Ramos (cell line): ENCODE measurements at regions not wholly inside any gene's neighbourhood (a gene's known extent, or its start where the extent isn't known, plus 50 kb on each side); places are given as distances from the start of the nearest gene placed in this dataset.
"Not testable (repeated sequence)": the region's sequence is repeated elsewhere in the genome, so short reads cannot be mapped to it uniquely, and the experiment has no call there.

Source experiments
- in situ Hi-C: fragments of 300-500 bp; cut with MboI; formaldehyde crosslinking; loops from one replicate; pipeline ENCODE4 v1.14.3; 2022; ENCODE audit warnings: low sequenced_read_pairs; ENCODE audit not compliant: unreplicated experiment

- in situ Hi-C loops, result no loop called here
Measured at GRCh38 chr13:62847520-62847919, 1431.9 kb upstream of the PCDH20 start.

GRCh38 chr13:62846302-62846701, 1430.7 kb upstream of the PCDH20 start:
- in situ Hi-C loops, result no loop called here

- in situ Hi-C loops, result no loop called here
Measured at GRCh38 chr13:62839338-62839737, 1423.7 kb upstream of the PCDH20 start.

GRCh38 chr13:62838929-62839328, 1423.3 kb upstream of the PCDH20 start:
- in situ Hi-C loops, result no loop called here

GRCh38 chr13:62837895-62838294, 1422.2 kb upstream of the PCDH20 start:
- in situ Hi-C loops, result no loop called here

- in situ Hi-C loops, result no loop called here
Measured at GRCh38 chr13:62829486-62829885, 1413.8 kb upstream of the PCDH20 start.

GRCh38 chr13:62799931-62800436, 1384.3 kb upstream of the PCDH20 start:
- in situ Hi-C loops, result no loop called here

- in situ Hi-C loops, result no loop called here
Measured at GRCh38 chr13:62799038-62799535, 1383.4 kb upstream of the PCDH20 start.

GRCh38 chr13:62793850-62794249, 1378.2 kb upstream of the PCDH20 start:
- in situ Hi-C loops, result no loop called here

- in situ Hi-C loops, result no loop called here
Measured at GRCh38 chr13:62781866-62782265, 1366.2 kb upstream of the PCDH20 start.

GRCh38 chr13:62779161-62779560, 1363.5 kb upstream of the PCDH20 start:
- in situ Hi-C loops, result no loop called here

- in situ Hi-C loops, result no loop called here
Measured at GRCh38 chr13:62767473-62767872, 1351.8 kb upstream of the PCDH20 start.

GRCh38 chr13:62760724-62761123, 1345.1 kb upstream of the PCDH20 start:
- in situ Hi-C loops, result no loop called here

- in situ Hi-C loops, result no loop called here
Measured at GRCh38 chr13:62747629-62748028, 1332.0 kb upstream of the PCDH20 start.

- in situ Hi-C loops, result no loop called here
Measured at GRCh38 chr13:62747152-62747551, 1331.5 kb upstream of the PCDH20 start.

GRCh38 chr13:62729746-62730145, 1314.1 kb upstream of the PCDH20 start:
- in situ Hi-C loops, result not testable (repeated sequence)

- in situ Hi-C loops, result no loop called here
Measured at GRCh38 chr13:62721893-62722292, 1306.2 kb upstream of the PCDH20 start.

GRCh38 chr13:62711948-62712347, 1296.3 kb upstream of the PCDH20 start:
- in situ Hi-C loops, result not testable (repeated sequence)

- in situ Hi-C loops, result no loop called here
Measured at GRCh38 chr13:62710787-62711186, 1295.1 kb upstream of the PCDH20 start.

- in situ Hi-C loops, result no loop called here
Measured at GRCh38 chr13:62706048-62706447, 1290.4 kb upstream of the PCDH20 start.

- in situ Hi-C loops, result no loop called here
Measured at GRCh38 chr13:62704875-62705274, 1289.2 kb upstream of the PCDH20 start.

- in situ Hi-C loops, result no loop called here
Measured at GRCh38 chr13:62702502-62702901, 1286.9 kb upstream of the PCDH20 start.

- in situ Hi-C loops, result no loop called here
Measured at GRCh38 chr13:62697701-62698100, 1282.1 kb upstream of the PCDH20 start.
